H1 (cell line): ENCODE measurements at regions not wholly inside any gene's neighbourhood (a gene's known extent, or its start where the extent isn't known, plus 50 kb on each side); places are given as distances from the start of the nearest gene placed in this dataset.

Source experiments
- CTCF ChIA-PET: fragments of 300-600 bp; sonication (Branson Sonifier 250); formaldehyde crosslinking; loops from one replicate; lab custom pipeline; 2021; ENCODE audit not compliant: partially characterized antibody; lab: Charles Lee
- POLR2A ChIA-PET: fragments of 300-600 bp; sonication (Branson Sonifier 250); formaldehyde crosslinking; loops from one replicate; lab custom pipeline; 2021; ENCODE audit warnings: inconsistent platforms; ENCODE audit not compliant: partially characterized antibody; lab: Charles Lee
- DNase-seq, 2 experiments: peaks; one replicate each; pipeline versions ENCODE4 v3.0.0 to v3.0.0-alpha.2; 2010 to 2022; ENCODE audit warnings: low spot score in 2 of 2, low read depth in 1 of 2, mixed read lengths in 1 of 2
- FAIRE-seq: peaks from 2 replicates; lab custom pipeline; 2011; peaks lifted over from hg19 to GRCh38; lab: Jason Lieb, UNC
- H2AFZ ChIP-seq: 2 replicates; pipeline ENCODE4 v1.8.1; 2012; ENCODE audit warnings: low read length, inconsistent platforms
- H2AK5ac ChIP-seq: 2 replicates; pipeline ENCODE4 v1.6.1; 2013; ENCODE audit warnings: low read depth, low read length
- H2BK120ac ChIP-seq: replicated peaks from 2 replicates; pipeline ENCODE3; 2013; ENCODE audit warnings: low read depth, low read length, inconsistent platforms
- H2BK12ac ChIP-seq: 2 replicates; pipeline ENCODE4 v1.6.1; 2013; ENCODE audit warnings: low read depth, low read length
- H2BK15ac ChIP-seq: 2 replicates; pipeline ENCODE4 v1.6.1; 2013; ENCODE audit warnings: low read length
- H2BK20ac ChIP-seq: 2 replicates; pipeline ENCODE4 v1.6.1; 2013; ENCODE audit warnings: low read length
- H2BK5ac ChIP-seq: 2 replicates; pipeline ENCODE4 v1.6.1; 2013; ENCODE audit warnings: low read depth, low read length
- H3K14ac ChIP-seq: 2 replicates; pipeline ENCODE4 v1.6.1; 2013; ENCODE audit warnings: inconsistent platforms; ENCODE audit not compliant: insufficient read length
- H3K18ac ChIP-seq: 2 replicates; pipeline ENCODE4 v1.6.1; 2013; ENCODE audit warnings: low read length; ENCODE audit errors: extremely low read depth
- H3K23ac ChIP-seq: 2 replicates; pipeline ENCODE4 v1.6.1; 2013; ENCODE audit warnings: inconsistent platforms; ENCODE audit not compliant: insufficient read length
- H3K23me2 ChIP-seq: 2 replicates; pipeline ENCODE4 v1.6.1; 2013; ENCODE audit warnings: low read depth, low read length
- H3K27ac ChIP-seq: 2 replicates; pipeline ENCODE4 v1.6.1; 2011; ENCODE audit warnings: low read depth, low read length, inconsistent platforms
- H3K27me3 ChIP-seq, 4 experiments: replicated peaks in 1 of 4; 1 replicate in 1 of 4; 2 replicates in 3 of 4; pipeline versions ENCODE4 v1.6.1 to v1.8.1; 2011 to 2013; ENCODE audit warnings: low read length in 3 of 4, mild to moderate bottlenecking in 3 of 4, inconsistent platforms in 2 of 4, mixed read lengths in 2 of 4, moderate library complexity in 1 of 4; ENCODE audit not compliant: control insufficient read depth in 3 of 4, insufficient read depth in 3 of 4; ENCODE audit errors: extremely low read depth in 1 of 4
- H3K36me3 ChIP-seq, 4 experiments: 2 replicates each; pipeline versions ENCODE4 v1.6.1 to v1.8.1; 2011 to 2013; ENCODE audit warnings: mild to moderate bottlenecking in 4 of 4, low read length in 3 of 4, moderate library complexity in 2 of 4, control low read depth in 1 of 4, inconsistent platforms in 1 of 4; ENCODE audit not compliant: insufficient read depth in 4 of 4, control insufficient read depth in 2 of 4
- H3K4ac ChIP-seq: replicated peaks from 2 replicates; pipeline ENCODE3; 2013; ENCODE audit warnings: low read length, low read depth, mixed read lengths, inconsistent platforms; ENCODE audit not compliant: insufficient read length
- H3K4me1 ChIP-seq, 4 experiments: replicated peaks in 1 of 4; 1 replicate in 1 of 4; 2 replicates in 3 of 4; pipeline versions ENCODE4 v1.6.1 to v1.8.1; 2011 to 2013; ENCODE audit warnings: low read length in 3 of 4, inconsistent platforms in 2 of 4, mixed read lengths in 1 of 4; ENCODE audit not compliant: insufficient read depth in 4 of 4, control insufficient read depth in 3 of 4
- H3K4me2 ChIP-seq, 2 experiments: 2 replicates each; pipeline versions ENCODE4 v1.6.1 to v1.8.1; 2011 to 2013; ENCODE audit warnings: low read depth in 2 of 2, low read length in 2 of 2, control low read depth in 1 of 2, inconsistent platforms in 1 of 2, mild to moderate bottlenecking in 1 of 2; ENCODE audit not compliant: insufficient read depth in 1 of 2
- H3K4me3 ChIP-seq, 4 experiments: fragments of 200-600, 300-600 bp in 1 of 4; sonication (generic), shearing (Covaris generic), sonication (Bioruptor Twin) in 1 of 4; 2 replicates each; pipeline versions ENCODE4 v1.5.1 to v1.8.1; 2011 to 2016; ENCODE audit warnings: low read length in 4 of 4, low read depth in 3 of 4, control low read depth in 2 of 4, inconsistent platforms in 2 of 4, mild to moderate bottlenecking in 2 of 4, mixed read lengths in 1 of 4, moderate library complexity in 1 of 4; ENCODE audit not compliant: insufficient read depth in 2 of 4; ENCODE audit errors: extremely low read depth in 1 of 4
- H3K56ac ChIP-seq: replicated peaks from 2 replicates; pipeline ENCODE3; 2013; ENCODE audit warnings: low read depth, mild to moderate bottlenecking, mixed read lengths, low read length, inconsistent platforms; ENCODE audit not compliant: insufficient read length
- H3K79me1 ChIP-seq: 2 replicates; pipeline ENCODE4 v1.6.1; 2013; ENCODE audit warnings: low read depth, low read length, control low read depth
- H3K79me2 ChIP-seq, 2 experiments: 2 replicates each; pipeline versions ENCODE4 v1.6.1 to v1.8.1; 2012 to 2013; ENCODE audit warnings: low read length in 2 of 2, mild to moderate bottlenecking in 2 of 2, inconsistent platforms in 1 of 2; ENCODE audit not compliant: insufficient read depth in 2 of 2, control insufficient read depth in 1 of 2
- H3K9ac ChIP-seq, 4 experiments: replicated peaks in 1 of 4; 1 replicate in 1 of 4; 2 replicates in 3 of 4; pipeline versions ENCODE4 v1.6.1 to v1.8.1; 2011 to 2013; ENCODE audit warnings: low read depth in 3 of 4, low read length in 3 of 4, control low read depth in 2 of 4, mild to moderate bottlenecking in 2 of 4, moderate library complexity in 2 of 4, inconsistent platforms in 1 of 4; ENCODE audit errors: extremely low read depth in 1 of 4
- H3K9me3 ChIP-seq, 2 experiments: 2 replicates each; pipeline versions ENCODE4 v1.6.1 to v1.8.1; 2012 to 2013; ENCODE audit warnings: mild to moderate bottlenecking in 2 of 2, moderate library complexity in 2 of 2, control low read depth in 1 of 2, inconsistent platforms in 1 of 2, low read depth in 1 of 2, low read length in 1 of 2, mixed read lengths in 1 of 2; ENCODE audit not compliant: insufficient read depth in 2 of 2
- H4K20me1 ChIP-seq, 2 experiments: replicated peaks in 1 of 2; 2 replicates each; pipeline versions ENCODE3 to v1.8.1; 2011 to 2013; ENCODE audit warnings: inconsistent platforms in 2 of 2, low read length in 2 of 2, mild to moderate bottlenecking in 1 of 2; ENCODE audit not compliant: insufficient read depth in 2 of 2, control insufficient read depth in 1 of 2
- H4K5ac ChIP-seq: 2 replicates; pipeline ENCODE4 v1.6.1; 2013; ENCODE audit warnings: low read length, low read depth, mixed read lengths, inconsistent platforms; ENCODE audit not compliant: insufficient read length
- H4K8ac ChIP-seq: 2 replicates; pipeline ENCODE4 v1.8.0; 2013; ENCODE audit warnings: mild to moderate bottlenecking, moderate library complexity, low read length, inconsistent platforms; ENCODE audit not compliant: insufficient read depth; ENCODE audit errors: extremely low read depth
- H4K91ac ChIP-seq: replicated peaks from 2 replicates; pipeline ENCODE3; 2013; ENCODE audit warnings: low read length, mixed read lengths, inconsistent platforms; ENCODE audit not compliant: insufficient read length
- ASH2L ChIP-seq: fragments of 200-600, 300-600 bp; sonication (generic); IDR thresholded peaks from one replicate; pipeline ENCODE4 v1.7.1; 2017; ENCODE audit warnings: low read length
- CBX5 ChIP-seq: fragments of 300-800, 300-1000 bp; sonication (generic); IDR thresholded peaks from 2 replicates; pipeline ENCODE4 v1.7.1; 2016; ENCODE audit warnings: antibody characterized with exemption, low read length, low read depth
- EGR1 ChIP-seq: IDR thresholded peaks from 2 replicates; pipeline ENCODE4 v1.6.1; 2011; ENCODE audit warnings: low read depth, low read length, borderline replicate concordance
- GTF2F1 ChIP-seq: IDR thresholded peaks from 2 replicates; pipeline ENCODE4 v1.6.1; 2012; ENCODE audit warnings: low read depth, low read length, improper control_type of control experiment, borderline replicate concordance
- POLR2AphosphoS5 ChIP-seq: IDR thresholded peaks from 2 replicates; pipeline ENCODE4 v1.6.1; 2011; ENCODE audit warnings: low read depth, low read length
- RFX5 ChIP-seq: IDR thresholded peaks from 2 replicates; pipeline ENCODE4 v1.6.1; 2011; ENCODE audit warnings: low read depth, low read length, improper control_type of control experiment, borderline replicate concordance
- RXRA ChIP-seq: IDR thresholded peaks from 2 replicates; pipeline ENCODE4 v1.6.1; 2011; ENCODE audit warnings: low read depth, mild to moderate bottlenecking, low read length, moderate library complexity; ENCODE audit not compliant: insufficient read depth
- SAP30 ChIP-seq: fragments of 300-600 bp; sonication (generic); IDR thresholded peaks from 2 replicates; pipeline ENCODE4 v1.7.1; 2012; ENCODE audit warnings: low read length, moderate library complexity, mild to moderate bottlenecking, inconsistent platforms; ENCODE audit not compliant: insufficient read depth, insufficient replicate concordance
- SIN3A ChIP-seq, 2 experiments: IDR thresholded peaks in 1 of 2; conservative IDR thresholded peaks in 1 of 2; 2 replicates each; pipeline ENCODE4 v1.6.1; 2011 to 2012; ENCODE audit warnings: low read length in 2 of 2, improper control_type of control experiment in 1 of 2, low read depth in 1 of 2, mild to moderate bottlenecking in 1 of 2
- SP2 ChIP-seq: IDR thresholded peaks from 2 replicates; pipeline ENCODE4 v1.6.1; 2012; ENCODE audit warnings: mild to moderate bottlenecking, low read length, inconsistent platforms
- SUZ12 ChIP-seq: fragments of 200-600 bp; sonication (generic); IDR thresholded peaks from 2 replicates; pipeline ENCODE4 v1.6.1; 2012; ENCODE audit warnings: mild to moderate bottlenecking, inconsistent platforms, low read length, moderate library complexity, mixed read lengths
- TAF1 ChIP-seq: IDR thresholded peaks from 2 replicates; pipeline ENCODE4 v1.6.1; 2011; ENCODE audit warnings: mild to moderate bottlenecking, low read depth, low read length
- WGBS, 2 experiments: shearing (Covaris generic) in 1 of 2; methylation state at CpG; one replicate each; pipeline versions ENCODE4 v1.1.6 to v1.1.7; 2013 to 2015; ENCODE audit warnings: low lambda C conversion rate in 2 of 2, mixed read lengths in 2 of 2, inconsistent platforms in 1 of 2, low coverage in 1 of 2, missing lambda C conversion rate in 1 of 2; ENCODE audit not compliant: insufficient replicate concordance in 2 of 2, insufficient coverage in 1 of 2, insufficient read length in 1 of 2; ENCODE audit errors: extremely low coverage in 1 of 2, missing lambda C conversion rate in 1 of 2; 5-methylcytosine and 5-hydroxymethylcytosine counted together
- TF ChIP-seq, protein P1 (sequence below): IDR thresholded peaks from 2 replicates; pipeline ENCODE4 v1.6.1; 2012; ENCODE audit warnings: inconsistent platforms

DNA sequence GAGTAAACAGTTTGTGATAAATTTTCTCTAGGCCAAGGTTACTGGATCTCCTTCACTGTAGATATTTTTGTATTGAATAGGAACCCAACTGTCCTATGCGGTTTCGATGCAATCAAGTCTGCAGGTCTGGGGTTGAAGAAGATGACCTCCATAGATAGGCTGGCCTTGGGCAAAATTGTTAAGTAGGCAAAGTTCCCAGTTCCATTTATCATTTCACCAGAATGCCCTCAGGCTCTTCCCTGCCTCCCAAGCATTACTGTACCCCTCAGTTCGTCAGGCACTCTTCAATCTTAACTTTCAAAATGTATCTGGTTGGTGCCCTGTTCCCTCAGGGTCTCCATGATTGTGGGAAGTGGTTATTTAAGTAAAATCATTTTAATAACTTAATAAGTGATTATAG, 1802.9 kb upstream of the WWC1 start (continued):
- TF ChIP-seq TAF1: no peak
- TF ChIP-seq, all 59 proteins: peak for 0

DNA sequence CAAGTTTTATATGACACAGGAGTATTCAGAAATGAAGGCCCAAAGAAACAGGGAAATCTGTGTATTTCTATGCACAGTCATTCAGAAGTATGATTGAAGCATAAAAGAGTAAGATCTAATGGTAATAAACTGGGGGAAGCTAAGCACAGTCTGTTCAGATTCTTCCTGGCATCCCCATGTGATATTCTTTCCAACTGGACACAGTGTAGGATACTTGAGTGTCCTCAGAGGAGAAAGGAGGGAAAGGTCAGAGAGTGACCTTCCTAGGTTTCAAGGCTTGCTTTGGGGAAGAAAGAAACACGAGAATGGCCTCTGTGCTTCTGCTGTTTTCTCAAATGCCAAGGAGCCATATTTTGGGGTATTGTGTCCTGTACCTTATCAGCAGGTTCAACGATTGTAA, 1798.4 kb upstream of the WWC1 start:
- Histone ChIP-seq H2BK15ac (no peak overlapping the region), H3K23ac (no peak overlapping the region), H3K9me3 (no peaks in the 10 kb centered on the region), H3K79me1 (no peaks in the 10 kb centered on the region), H3K4me3 (no peak overlapping the region), H3K27me3 (no peaks in the 10 kb centered on the region), H3K56ac (no peak overlapping the region), H3K4ac (no peak overlapping the region), H2BK20ac (no peak overlapping the region), H2BK12ac (no peak overlapping the region), H2BK120ac (no peak overlapping the region), H4K91ac (no peak overlapping the region), H3K4me1 (no peaks in the 10 kb centered on the region), H4K8ac (no peak overlapping the region), H4K20me1 (no peaks in the 10 kb centered on the region), H2AFZ (no peak overlapping the region), H3K79me2 (no peaks in the 10 kb centered on the region), H3K9ac (no peak overlapping the region), H3K18ac (no peak overlapping the region), H4K5ac (no peak overlapping the region), H3K36me3 (no peaks in the 10 kb centered on the region), H3K27ac (no peak overlapping the region), H3K4me2 (no peak overlapping the region), H2AK5ac (no peak overlapping the region), H2BK5ac (no peak overlapping the region), H3K14ac (no peak overlapping the region), H3K23me2 (no peaks in the 10 kb centered on the region)
- DNase-seq (no peak), FAIRE-seq (no peak)
- 100% methylated on average over 2 of the region's 2 CpGs; no CpG with 5 or more reads in 1 of the 2 experiments for WGBS, 2 experiments
- ChIA-PET POLR2A (no interaction called here), CTCF (interaction anchor here (0.6 to 1.0 kb wide), 2 partner anchors 103 to 442 kb away, joined by 3 to 4 read pairs; no protein-coding TSS in a partner anchor)
- no peak for TF ChIP-seq RFX5
- TF ChIP-seq SIN3A (conservative IDR thresholded peaks at IDR 0.05 in 1 of 2, IDR thresholded peaks at IDR 0.05 in 1 of 2; ENCODE audit: low read depth in 1 of 2, low read length in 2 of 2): no peak
- no peak for TF ChIP-seq SAP30
- TF ChIP-seq GTF2F1: no peak
- no peak for TF ChIP-seq CBX5
- no peak for TF ChIP-seq POLR2AphosphoS5
- no peak for TF ChIP-seq EGR1
- TF ChIP-seq, protein P1, sequence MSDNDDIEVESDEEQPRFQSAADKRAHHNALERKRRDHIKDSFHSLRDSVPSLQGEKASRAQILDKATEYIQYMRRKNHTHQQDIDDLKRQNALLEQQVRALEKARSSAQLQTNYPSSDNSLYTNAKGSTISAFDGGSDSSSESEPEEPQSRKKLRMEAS: no peak
- no peak for TF ChIP-seq RXRA
- no peak for TF ChIP-seq SP2
- TF ChIP-seq SUZ12: no peak
- no peak for TF ChIP-seq ASH2L
